GM12878 (cell line): ENCODE measurements at regions not wholly inside any gene's neighbourhood (a gene's known extent, or its start where the extent isn't known, plus 50 kb on each side); places are given as distances from the start of the nearest gene placed in this dataset.

ENCODE experiments used
- ATAC-seq: fragments of 200-7000 bp; cut with Tn5 transposase; 3 replicates; pipeline ENCODE4 v1.9.1; 2020; ENCODE audit warnings: mild to moderate bottlenecking, moderate library complexity
- BruUV-seq: library from RNA; stranded (reverse); fragments of 400-500 nt; replicated peaks from 2 replicates; lab custom pipeline; 2021; lab: Mats Ljungman, UMichigan
- CTCF ChIA-PET: fragments of 300-600 bp; sonication (Branson Sonifier 250); formaldehyde crosslinking; extraction: SDS; loops from one replicate; lab custom pipeline; 2021; ENCODE audit warnings: inconsistent platforms; lab: Yijun Ruan, JAX
- POLR2A ChIA-PET: fragments of 350-600 bp; formaldehyde crosslinking; extraction: SDS; loops from one replicate; lab custom pipeline; 2021; ENCODE audit warnings: inconsistent platforms; lab: Charles Lee
- RAD21 ChIA-PET: fragments of 300-600 bp; sonication (Branson Sonifier 250); formaldehyde crosslinking; loops from one replicate; lab custom pipeline; 2023; ENCODE audit warnings: antibody characterized with exemption; ENCODE audit not compliant: unreplicated experiment; lab: Charles Lee
- SMC1A ChIA-PET: fragments of 300-600 bp; sonication (Branson Sonifier 250); formaldehyde crosslinking; loops from one replicate; lab custom pipeline; 2023; ENCODE audit not compliant: unreplicated experiment, uncharacterized antibody; lab: Charles Lee
- DNase-seq: peaks from one replicate; pipeline ENCODE4 v3.0.0-alpha.2; 2011; ENCODE audit warnings: low read depth, low spot score
- FAIRE-seq: peaks from 3 replicates; lab custom pipeline; 2011; peaks lifted over from hg19 to GRCh38; lab: Jason Lieb, UNC
- H2AFZ ChIP-seq: 2 replicates; pipeline ENCODE4 v1.6.0; 2011; ENCODE audit warnings: low read depth, low read length, control low read depth; ENCODE audit not compliant: control insufficient read depth
- H3K27ac ChIP-seq: 2 replicates; pipeline ENCODE4 v1.5.1; 2011; ENCODE audit warnings: control low read depth; ENCODE audit not compliant: control insufficient read depth, insufficient read depth
- H3K27me3 ChIP-seq, 2 experiments: replicated peaks in 1 of 2; 2 replicates each; pipeline versions ENCODE4 v1.6.0 to v1.6.1; 2011; ENCODE audit warnings: low read length in 1 of 2; ENCODE audit not compliant: control insufficient read depth in 2 of 2, insufficient read depth in 2 of 2
- H3K36me3 ChIP-seq, 2 experiments: 2 replicates each; pipeline ENCODE4 v1.5.1; 2011; ENCODE audit warnings: low read length in 1 of 2; ENCODE audit not compliant: control insufficient read depth in 2 of 2, insufficient read depth in 2 of 2
- H3K4me1 ChIP-seq: 2 replicates; pipeline ENCODE4 v1.6.1; 2011; ENCODE audit warnings: mild to moderate bottlenecking, low read length, moderate library complexity, mixed read lengths; ENCODE audit not compliant: control insufficient read depth, insufficient read depth
- H3K4me2 ChIP-seq: 2 replicates; pipeline ENCODE4 v1.6.0; 2011; ENCODE audit warnings: control low read depth; ENCODE audit not compliant: control insufficient read depth, insufficient read depth
- H3K4me3 ChIP-seq: fragments of 200-600 bp; sonication (generic); 2 replicates; pipeline ENCODE4 v1.5.1; 2016
- H3K79me2 ChIP-seq: 2 replicates; pipeline ENCODE4 v1.6.0; 2011; ENCODE audit warnings: low read length; ENCODE audit not compliant: control insufficient read depth, insufficient read depth
- H3K9ac ChIP-seq: 2 replicates; pipeline ENCODE4 v1.8.0; 2011; ENCODE audit warnings: low read length, control low read depth, mixed read lengths; ENCODE audit not compliant: control insufficient read depth, insufficient read depth
- H3K9me3 ChIP-seq: replicated peaks from 3 replicates; pipeline ENCODE4 v1.5.1; 2011; ENCODE audit warnings: mild to moderate bottlenecking, low read length; ENCODE audit not compliant: control insufficient read depth, insufficient read depth
- H4K20me1 ChIP-seq: 2 replicates; pipeline ENCODE4 v1.6.0; 2011; ENCODE audit not compliant: control insufficient read depth, insufficient read depth
- CBFB ChIP-seq: IDR thresholded peaks from 2 replicates; pipeline ENCODE4 v1.6.1; 2016; ENCODE audit warnings: antibody characterized with exemption, low read depth
- FOXM1 ChIP-seq: IDR thresholded peaks from 2 replicates; pipeline ENCODE4 v1.6.1; 2012; ENCODE audit warnings: low read depth, mild to moderate bottlenecking, inconsistent platforms, low read length, moderate library complexity
- GATAD2B ChIP-seq: fragments of 450-650 bp; conservative IDR thresholded peaks from 2 replicates; pipeline ENCODE4 v1.6.1; 2017; ENCODE audit warnings: low read depth, mild to moderate bottlenecking, moderate library complexity
- HDAC6 ChIP-seq: fragments of 200-600 bp; sonication (generic); IDR thresholded peaks from one replicate; pipeline ENCODE4 v1.8.0; 2017; ENCODE audit warnings: antibody characterized with exemption; ENCODE audit not compliant: unreplicated experiment
- MXI1 ChIP-seq: fragments of 150-350 bp; IDR thresholded peaks from 2 replicates; pipeline ENCODE4 v1.6.1; 2011; ENCODE audit warnings: low read depth, mild to moderate bottlenecking, inconsistent platforms, low read length, improper control_type of control experiment
- NBN ChIP-seq: fragments of 450-650 bp; IDR thresholded peaks from 2 replicates; pipeline ENCODE4 v1.6.1; 2016
- SMAD5 ChIP-seq: IDR thresholded peaks from 2 replicates; pipeline ENCODE4 v1.6.1; 2016; ENCODE audit warnings: antibody characterized with exemption, low read depth
- SMC3 ChIP-seq: IDR thresholded peaks from 2 replicates; pipeline ENCODE4 v1.6.1; 2011; ENCODE audit warnings: low read length, improper control_type of control experiment, borderline replicate concordance
- SPI1 ChIP-seq: IDR thresholded peaks from 2 replicates; pipeline ENCODE4 v1.6.1; 2011; ENCODE audit warnings: low read depth, mild to moderate bottlenecking, low read length, moderate library complexity, borderline replicate concordance; ENCODE audit not compliant: insufficient read depth
- TAF1 ChIP-seq: IDR thresholded peaks from 2 replicates; pipeline ENCODE4 v1.6.1; 2011; ENCODE audit warnings: mild to moderate bottlenecking, low read depth, low read length, borderline replicate concordance
- WGBS: methylation state at CpG from one replicate; pipeline ENCODE4 v1.1.6; 2016; ENCODE audit warnings: low lambda C conversion rate; ENCODE audit not compliant: insufficient replicate concordance, insufficient coverage; ENCODE audit errors: missing lambda C conversion rate; 5-methylcytosine and 5-hydroxymethylcytosine counted together
- in situ Hi-C: fragments of 300-500 bp; cut with MboI; formaldehyde crosslinking; loops from 9 replicates; pipeline ENCODE4 v1.14.3; 2018; ENCODE audit warnings: mixed read lengths
- intact Hi-C: fragments of 100-400 bp; cut with micrococcal nuclease; formaldehyde crosslinking; loops from one replicate; pipeline ENCODE4 v1.14.2; 2022; ENCODE audit not compliant: unreplicated experiment
- TF ChIP-seq, protein P1 (sequence below): fragments of 450-650 bp; IDR thresholded peaks from 2 replicates; pipeline ENCODE4 v1.6.1; 2016; ENCODE audit warnings: mild to moderate bottlenecking
- TF ChIP-seq, protein P2 (sequence below): fragments of 150-350 bp; IDR thresholded peaks from 2 replicates; pipeline ENCODE4 v1.6.1; 2016; ENCODE audit warnings: low read depth, low read length
- TF ChIP-seq, protein P3 (sequence below): fragments of 450-650 bp; IDR thresholded peaks from 2 replicates; pipeline ENCODE4 v1.6.1; 2017; ENCODE audit warnings: mild to moderate bottlenecking, low read depth, inconsistent platforms; ENCODE audit not compliant: poor library complexity, severe bottlenecking
- TF ChIP-seq, protein P4 (sequence below): fragments of 450-650 bp; IDR thresholded peaks from 2 replicates; pipeline ENCODE4 v1.6.1; 2017; ENCODE audit warnings: mild to moderate bottlenecking, moderate library complexity

DNA sequence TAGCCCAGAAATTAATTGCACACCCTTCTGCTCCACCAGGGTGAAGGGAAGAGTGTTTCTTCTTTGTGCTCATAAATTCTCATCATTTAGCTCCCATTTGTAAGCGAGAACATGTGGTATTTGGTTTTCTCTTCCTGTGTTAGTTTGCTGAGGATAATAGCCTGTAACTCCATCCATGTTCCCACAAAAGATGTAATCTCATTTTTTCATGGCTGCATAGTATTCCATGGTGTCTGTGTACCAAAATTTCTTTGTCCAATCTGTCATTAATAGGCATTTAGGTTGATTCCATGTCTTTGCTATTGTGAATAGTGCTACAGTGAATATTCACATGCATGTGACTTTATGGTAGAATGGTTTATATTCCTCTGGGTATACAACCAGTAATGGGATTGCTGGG is 86.8 kb downstream of the DTWD1 start:
- Histone ChIP-seq H3K4me1 (no peaks in the 10 kb centered on the region), H3K27me3 (no peaks in the 10 kb centered on the region), H3K36me3 (no peaks in the 10 kb centered on the region), H4K20me1 (no peaks in the 10 kb centered on the region), H3K9me3 (no peaks in the 10 kb centered on the region; the same call in 2 of the 3 replicates), H3K4me3 (no peak overlapping the region), H3K9ac (no peak overlapping the region), H3K79me2 (no peaks in the 10 kb centered on the region), H3K27ac (no peak overlapping the region), H2AFZ (no peak overlapping the region), H3K4me2 (no peak overlapping the region)
- intact Hi-C loops = no loop called here
- BruUV-seq = no TSS peak
- SMC1A ChIA-PET = no interaction called here
- ATAC-seq (no peak), DNase-seq (no peak), FAIRE-seq (no peak)
- POLR2A ChIA-PET = no interaction called here
- 0% methylated on average over 1 of the region's 1 CpG for WGBS
- CTCF ChIA-PET = interaction anchor here (0.7 to 1.6 kb wide), 2 partner anchors 11 to 44 kb away, joined by 3 to 4 read pairs; no protein-coding TSS in a partner anchor
- in situ Hi-C loops = no loop called here
- RAD21 ChIA-PET = no interaction called here
- TF ChIP-seq, protein P1, sequence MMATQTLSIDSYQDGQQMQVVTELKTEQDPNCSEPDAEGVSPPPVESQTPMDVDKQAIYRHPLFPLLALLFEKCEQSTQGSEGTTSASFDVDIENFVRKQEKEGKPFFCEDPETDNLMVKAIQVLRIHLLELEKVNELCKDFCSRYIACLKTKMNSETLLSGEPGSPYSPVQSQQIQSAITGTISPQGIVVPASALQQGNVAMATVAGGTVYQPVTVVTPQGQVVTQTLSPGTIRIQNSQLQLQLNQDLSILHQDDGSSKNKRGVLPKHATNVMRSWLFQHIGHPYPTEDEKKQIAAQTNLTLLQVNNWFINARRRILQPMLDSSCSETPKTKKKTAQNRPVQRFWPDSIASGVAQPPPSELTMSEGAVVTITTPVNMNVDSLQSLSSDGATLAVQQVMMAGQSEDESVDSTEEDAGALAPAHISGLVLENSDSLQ = no peak
- no peak for TF ChIP-seq SMAD5
- TF ChIP-seq NBN = no peak
- no peak for TF ChIP-seq CBFB
- no peak for TF ChIP-seq SPI1
- no peak for TF ChIP-seq HDAC6
- TF ChIP-seq, protein P2, sequence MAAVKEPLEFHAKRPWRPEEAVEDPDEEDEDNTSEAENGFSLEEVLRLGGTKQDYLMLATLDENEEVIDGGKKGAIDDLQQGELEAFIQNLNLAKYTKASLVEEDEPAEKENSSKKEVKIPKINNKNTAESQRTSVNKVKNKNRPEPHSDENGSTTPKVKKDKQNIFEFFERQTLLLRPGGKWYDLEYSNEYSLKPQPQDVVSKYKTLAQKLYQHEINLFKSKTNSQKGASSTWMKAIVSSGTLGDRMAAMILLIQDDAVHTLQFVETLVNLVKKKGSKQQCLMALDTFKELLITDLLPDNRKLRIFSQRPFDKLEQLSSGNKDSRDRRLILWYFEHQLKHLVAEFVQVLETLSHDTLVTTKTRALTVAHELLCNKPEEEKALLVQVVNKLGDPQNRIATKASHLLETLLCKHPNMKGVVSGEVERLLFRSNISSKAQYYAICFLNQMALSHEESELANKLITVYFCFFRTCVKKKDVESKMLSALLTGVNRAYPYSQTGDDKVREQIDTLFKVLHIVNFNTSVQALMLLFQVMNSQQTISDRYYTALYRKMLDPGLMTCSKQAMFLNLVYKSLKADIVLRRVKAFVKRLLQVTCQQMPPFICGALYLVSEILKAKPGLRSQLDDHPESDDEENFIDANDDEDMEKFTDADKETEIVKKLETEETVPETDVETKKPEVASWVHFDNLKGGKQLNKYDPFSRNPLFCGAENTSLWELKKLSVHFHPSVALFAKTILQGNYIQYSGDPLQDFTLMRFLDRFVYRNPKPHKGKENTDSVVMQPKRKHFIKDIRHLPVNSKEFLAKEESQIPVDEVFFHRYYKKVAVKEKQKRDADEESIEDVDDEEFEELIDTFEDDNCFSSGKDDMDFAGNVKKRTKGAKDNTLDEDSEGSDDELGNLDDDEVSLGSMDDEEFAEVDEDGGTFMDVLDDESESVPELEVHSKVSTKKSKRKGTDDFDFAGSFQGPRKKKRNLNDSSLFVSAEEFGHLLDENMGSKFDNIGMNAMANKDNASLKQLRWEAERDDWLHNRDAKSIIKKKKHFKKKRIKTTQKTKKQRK = no peak
- no peak for TF ChIP-seq SMC3
- TF ChIP-seq, protein P3, sequence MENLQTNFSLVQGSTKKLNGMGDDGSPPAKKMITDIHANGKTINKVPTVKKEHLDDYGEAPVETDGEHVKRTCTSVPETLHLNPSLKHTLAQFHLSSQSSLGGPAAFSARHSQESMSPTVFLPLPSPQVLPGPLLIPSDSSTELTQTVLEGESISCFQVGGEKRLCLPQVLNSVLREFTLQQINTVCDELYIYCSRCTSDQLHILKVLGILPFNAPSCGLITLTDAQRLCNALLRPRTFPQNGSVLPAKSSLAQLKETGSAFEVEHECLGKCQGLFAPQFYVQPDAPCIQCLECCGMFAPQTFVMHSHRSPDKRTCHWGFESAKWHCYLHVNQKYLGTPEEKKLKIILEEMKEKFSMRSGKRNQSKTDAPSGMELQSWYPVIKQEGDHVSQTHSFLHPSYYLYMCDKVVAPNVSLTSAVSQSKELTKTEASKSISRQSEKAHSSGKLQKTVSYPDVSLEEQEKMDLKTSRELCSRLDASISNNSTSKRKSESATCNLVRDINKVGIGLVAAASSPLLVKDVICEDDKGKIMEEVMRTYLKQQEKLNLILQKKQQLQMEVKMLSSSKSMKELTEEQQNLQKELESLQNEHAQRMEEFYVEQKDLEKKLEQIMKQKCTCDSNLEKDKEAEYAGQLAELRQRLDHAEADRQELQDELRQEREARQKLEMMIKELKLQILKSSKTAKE = no peak
- TF ChIP-seq MXI1 = no peak
- TF ChIP-seq FOXM1 = no peak
- TF ChIP-seq, protein P4, sequence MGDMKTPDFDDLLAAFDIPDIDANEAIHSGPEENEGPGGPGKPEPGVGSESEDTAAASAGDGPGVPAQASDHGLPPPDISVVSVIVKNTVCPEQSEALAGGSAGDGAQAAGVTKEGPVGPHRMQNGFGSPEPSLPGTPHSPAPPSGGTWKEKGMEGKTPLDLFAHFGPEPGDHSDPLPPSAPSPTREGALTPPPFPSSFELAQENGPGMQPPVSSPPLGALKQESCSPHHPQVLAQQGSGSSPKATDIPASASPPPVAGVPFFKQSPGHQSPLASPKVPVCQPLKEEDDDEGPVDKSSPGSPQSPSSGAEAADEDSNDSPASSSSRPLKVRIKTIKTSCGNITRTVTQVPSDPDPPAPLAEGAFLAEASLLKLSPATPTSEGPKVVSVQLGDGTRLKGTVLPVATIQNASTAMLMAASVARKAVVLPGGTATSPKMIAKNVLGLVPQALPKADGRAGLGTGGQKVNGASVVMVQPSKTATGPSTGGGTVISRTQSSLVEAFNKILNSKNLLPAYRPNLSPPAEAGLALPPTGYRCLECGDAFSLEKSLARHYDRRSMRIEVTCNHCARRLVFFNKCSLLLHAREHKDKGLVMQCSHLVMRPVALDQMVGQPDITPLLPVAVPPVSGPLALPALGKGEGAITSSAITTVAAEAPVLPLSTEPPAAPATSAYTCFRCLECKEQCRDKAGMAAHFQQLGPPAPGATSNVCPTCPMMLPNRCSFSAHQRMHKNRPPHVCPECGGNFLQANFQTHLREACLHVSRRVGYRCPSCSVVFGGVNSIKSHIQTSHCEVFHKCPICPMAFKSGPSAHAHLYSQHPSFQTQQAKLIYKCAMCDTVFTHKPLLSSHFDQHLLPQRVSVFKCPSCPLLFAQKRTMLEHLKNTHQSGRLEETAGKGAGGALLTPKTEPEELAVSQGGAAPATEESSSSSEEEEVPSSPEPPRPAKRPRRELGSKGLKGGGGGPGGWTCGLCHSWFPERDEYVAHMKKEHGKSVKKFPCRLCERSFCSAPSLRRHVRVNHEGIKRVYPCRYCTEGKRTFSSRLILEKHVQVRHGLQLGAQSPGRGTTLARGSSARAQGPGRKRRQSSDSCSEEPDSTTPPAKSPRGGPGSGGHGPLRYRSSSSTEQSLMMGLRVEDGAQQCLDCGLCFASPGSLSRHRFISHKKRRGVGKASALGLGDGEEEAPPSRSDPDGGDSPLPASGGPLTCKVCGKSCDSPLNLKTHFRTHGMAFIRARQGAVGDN = no peak
- TF ChIP-seq TAF1 = no peak
- no peak for TF ChIP-seq GATAD2B
